CD4-positive, alpha-beta T cell treated with Interferon alpha-2 for 1 hour (primary cell): ENCODE measurements at regions not wholly inside any gene's neighbourhood (a gene's known extent, or its start where the extent isn't known, plus 50 kb on each side); places are given as distances from the start of the nearest gene placed in this dataset.

Experiments
- DNase-seq, 2 donors: peaks; one replicate each; pipeline ENCODE4 v3.0.0-alpha.2; 2020 to 2022

DNA sequence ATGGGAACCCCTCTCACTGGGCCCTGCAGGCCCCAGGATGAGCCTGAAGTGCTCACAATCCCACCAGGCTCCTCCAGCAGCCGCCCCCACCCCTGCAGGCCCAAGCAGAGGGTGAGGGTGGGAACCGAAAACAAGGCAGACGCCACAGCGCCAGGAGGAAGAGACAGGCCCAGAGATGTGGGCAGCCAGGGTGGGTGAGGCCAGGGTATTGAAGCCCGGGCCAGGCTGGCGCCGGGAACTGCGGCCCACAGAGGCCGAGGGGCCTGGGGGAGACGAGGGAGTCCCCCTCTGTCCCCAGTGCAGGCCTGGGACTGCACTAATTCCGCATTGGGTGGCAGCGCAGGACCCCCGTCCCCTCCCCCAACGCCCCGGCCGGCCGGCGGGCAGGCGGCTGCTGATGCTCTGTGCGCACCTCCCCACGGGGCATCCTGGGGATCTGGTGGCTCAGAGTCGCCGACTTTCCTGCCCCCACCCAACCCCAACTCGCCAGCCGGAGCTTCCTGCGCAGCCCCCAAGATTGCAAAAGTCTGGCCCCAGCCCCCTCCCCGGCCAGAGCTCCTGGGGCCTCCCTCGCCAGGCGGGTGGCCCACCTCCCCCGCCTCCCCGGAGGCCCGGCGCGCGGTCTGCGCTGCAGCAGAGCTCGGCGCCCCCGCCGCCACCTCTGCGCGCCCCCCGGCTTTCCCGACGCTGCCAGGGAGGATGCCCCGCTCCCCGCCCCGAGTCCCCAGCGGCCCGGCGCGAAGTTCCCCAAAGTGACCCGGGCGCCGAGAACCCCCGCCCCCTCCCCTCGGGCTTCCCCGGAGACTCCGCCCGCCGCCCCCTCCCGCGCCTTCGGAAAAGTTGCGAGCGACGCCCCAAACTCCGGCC is 107.8 kb downstream of the ENGASE start:
- DNase-seq, result no peak

DNA sequence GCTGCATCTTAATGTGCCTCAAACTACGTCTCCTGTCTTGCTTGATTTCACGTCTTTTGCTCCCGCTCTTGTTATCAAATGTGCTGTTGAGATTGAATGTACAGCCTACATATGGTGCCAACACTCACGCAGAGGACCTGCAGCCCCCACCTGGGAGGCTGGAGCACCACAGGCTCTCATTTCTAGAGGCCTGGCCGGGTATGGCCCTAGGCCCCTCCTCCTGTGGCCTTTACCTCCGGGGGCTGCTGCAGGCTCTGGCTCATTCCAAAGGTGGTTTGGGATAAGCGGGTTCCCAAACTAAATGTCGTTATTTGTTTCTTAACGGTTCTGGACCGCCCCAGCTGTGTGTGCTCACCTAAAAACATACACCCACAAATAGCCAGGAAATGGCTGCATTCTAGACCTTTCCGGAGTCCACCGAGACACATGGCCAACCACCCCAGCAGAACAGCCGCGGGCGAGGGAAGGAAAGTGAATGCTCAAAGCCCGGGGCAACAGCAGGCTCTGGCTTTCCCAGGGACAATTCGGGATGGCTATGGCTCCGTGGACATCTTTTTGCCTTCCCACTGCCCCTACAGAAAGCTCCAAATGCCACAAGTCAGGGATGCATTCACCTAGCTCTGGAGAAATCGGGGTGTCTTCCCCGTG is 105.9 kb downstream of the ENGASE start:
- no peak for DNase-seq

GRCh38 chr17:79179334-79179733 is 104.7 kb downstream of the ENGASE start:
- no peak for DNase-seq

DNA sequence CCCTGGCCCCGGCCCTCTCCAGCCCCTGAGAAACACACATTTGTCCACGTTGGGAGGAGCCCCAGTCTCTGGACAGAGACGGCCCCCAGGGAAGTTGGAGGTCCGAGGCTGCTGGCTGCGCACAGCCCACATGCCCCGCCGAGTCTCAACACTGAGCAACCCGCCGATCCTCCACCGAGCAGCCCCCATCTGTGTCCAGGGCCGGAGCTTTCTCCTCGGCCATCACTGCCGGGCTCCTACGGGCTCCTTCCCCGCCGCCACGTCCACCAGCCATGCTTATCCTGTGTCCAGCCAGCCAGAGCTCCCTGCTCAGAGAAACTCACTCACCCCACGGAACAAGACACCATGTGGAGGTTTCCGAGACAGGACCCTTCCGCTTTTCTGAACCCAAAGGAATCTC is 103.3 kb downstream of the ENGASE start:
- no peak for DNase-seq

DNA sequence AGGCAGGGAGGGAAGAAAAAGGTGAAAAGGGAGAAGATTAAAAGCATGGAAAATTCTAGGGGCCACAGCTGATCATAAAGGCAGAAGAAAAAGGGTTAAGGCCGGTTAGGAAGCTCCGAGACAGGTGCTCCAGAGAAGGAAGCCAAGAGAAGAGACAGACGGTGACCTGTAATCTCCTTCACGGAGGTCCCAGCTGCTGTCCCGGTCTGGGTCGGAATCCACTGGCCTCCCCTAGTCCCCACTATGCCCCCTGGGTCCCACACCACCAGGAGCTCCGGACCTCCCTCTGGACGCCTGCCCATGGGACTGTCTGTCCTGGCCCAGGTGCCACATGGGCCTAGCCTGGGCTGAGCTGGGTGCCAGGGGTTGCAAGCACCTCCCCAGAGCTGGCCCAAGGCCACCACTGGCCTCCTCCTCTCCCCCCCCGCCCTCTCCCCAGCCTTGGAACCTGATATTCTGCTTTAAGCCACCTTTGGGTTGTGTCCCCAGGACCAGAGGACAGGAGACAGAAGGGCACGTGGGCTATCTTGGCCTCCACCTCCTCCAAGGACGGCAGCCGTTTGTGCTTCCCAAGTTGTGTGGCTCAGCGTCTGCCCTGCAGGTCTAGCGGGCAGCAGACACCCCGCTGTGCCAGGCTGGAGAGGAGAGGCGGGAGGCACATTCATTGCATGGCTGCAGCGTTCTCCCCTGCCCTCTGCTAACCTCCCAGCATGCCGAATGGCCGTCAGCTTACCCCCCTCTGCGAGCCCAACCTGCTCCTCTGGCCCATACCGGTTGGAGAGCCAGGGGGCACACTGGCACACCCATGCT is 102.4 kb downstream of the ENGASE start:
- DNase-seq, result no peak

DNA sequence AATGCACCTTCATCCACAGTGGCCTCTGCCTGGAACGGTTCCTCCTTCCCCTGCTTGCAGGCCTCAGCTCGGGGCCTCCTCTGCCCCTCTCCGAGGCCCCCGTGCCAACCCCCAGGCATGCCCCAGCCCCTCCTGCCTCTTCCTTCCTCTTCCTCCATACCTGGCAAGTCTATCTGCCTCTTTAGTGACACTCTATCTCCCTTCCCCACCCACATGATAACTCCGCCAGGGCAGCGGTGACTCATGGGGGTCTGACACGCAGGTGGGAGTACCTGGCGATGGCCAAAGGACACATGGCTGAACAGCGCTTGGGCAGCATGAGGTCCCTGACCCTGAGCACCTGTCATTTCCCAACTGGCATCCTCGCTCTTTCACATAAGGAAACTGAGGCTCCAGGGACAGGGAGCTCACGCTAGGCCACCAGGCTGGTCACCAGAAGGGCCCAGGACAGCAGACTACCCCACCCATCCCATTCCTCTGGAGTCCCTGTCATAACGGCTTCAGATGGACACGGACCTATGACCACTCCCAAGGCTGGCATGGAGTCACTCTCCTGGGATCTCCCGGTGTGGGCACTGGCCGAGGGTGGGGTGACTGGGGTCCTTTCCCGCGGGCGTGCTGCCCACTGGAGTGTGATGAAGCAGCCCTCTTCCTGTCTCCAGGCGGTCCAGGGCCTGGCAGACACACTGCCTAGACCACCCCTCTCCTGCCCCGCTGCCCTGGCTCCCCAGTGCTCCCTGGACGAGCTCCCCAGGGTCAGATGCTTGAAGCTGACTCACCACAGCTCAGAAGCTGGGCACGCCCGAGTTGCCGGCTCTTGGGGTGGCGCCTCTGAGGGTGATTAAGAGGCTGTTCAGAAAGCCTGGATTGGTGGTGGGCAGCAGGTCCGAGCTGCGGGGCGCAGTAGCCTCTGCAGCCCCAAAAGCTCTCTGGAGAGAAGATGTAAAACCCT is 100.6 kb downstream of the ENGASE start:
- DNase-seq, result no peak

DNA sequence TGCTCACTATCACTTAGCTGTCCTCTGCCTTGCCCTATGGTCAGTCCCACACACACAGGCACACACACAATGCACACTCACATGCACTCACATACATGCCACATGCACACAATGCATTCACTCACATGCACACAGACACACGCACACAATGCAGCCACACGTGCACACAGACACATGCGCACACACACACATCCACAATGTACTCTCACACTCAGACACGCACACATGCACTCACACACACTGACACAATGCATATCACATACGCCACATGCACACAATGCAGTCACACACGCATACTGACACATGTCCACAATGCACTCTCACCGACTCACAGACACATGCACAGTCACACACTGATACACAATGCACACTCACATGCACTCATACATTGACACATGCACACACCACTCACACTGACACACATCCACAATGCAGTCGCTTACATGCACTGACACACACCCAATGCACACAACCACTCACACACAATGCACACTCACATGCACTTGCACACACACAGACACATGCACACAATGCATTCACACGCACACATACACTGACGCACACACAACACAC is 99.7 kb downstream of the ENGASE start:
- no peak for DNase-seq

GRCh38 chr17:79171188-79171587 is 96.6 kb downstream of the ENGASE start:
- no peak for DNase-seq

DNA sequence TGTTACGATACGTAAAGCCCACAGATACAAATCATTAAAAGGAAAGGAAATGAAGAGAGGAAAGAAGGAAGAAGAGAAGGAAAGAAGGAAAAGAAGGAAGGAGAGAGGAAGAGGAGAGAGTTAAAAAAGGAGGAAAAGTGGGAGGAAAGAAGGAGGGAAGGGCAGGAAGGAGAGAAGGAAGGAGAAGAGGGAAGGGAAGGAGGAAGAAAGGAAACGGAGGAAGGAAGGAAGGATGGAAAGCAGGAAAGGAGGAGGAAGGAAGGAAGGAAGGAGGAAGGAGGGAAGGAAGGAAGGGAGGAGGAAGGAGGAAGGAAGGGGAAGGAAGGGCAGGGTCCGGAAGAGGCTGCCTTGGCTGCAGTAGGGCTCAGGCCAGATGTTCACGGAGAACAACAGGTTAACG is 95.2 kb downstream of the ENGASE start:
- no peak for DNase-seq

GRCh38 chr17:79169366-79169765 is 94.7 kb downstream of the ENGASE start:
- no peak for DNase-seq

GRCh38 chr17:79168486-79169055 is 93.9 kb downstream of the ENGASE start:
- DNase-seq, result no peak

DNA sequence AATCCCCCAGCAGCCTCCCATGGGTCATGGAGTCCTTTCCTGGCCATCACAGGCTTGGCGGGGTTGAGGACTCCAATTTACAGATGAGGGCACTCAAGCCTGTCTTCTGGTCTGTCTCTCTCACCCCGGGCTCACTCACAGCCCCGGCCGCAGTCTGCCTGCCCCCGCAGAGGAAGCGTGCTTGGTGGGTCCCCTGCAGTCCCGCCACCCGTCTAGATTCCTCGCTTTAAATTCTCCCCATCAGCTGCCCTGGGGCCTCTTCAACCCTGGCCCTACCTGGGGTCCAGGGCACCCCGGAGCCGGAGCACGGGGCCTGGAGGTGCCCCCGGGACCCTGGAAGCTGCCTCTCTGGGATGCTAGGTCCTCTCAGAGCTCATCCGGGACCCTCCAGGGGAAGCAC is 92.9 kb downstream of the ENGASE start:
- DNase-seq, result no peak

GRCh38 chr17:79165756-79166473 is 91.3 kb downstream of the ENGASE start:
- no peak for DNase-seq

DNA sequence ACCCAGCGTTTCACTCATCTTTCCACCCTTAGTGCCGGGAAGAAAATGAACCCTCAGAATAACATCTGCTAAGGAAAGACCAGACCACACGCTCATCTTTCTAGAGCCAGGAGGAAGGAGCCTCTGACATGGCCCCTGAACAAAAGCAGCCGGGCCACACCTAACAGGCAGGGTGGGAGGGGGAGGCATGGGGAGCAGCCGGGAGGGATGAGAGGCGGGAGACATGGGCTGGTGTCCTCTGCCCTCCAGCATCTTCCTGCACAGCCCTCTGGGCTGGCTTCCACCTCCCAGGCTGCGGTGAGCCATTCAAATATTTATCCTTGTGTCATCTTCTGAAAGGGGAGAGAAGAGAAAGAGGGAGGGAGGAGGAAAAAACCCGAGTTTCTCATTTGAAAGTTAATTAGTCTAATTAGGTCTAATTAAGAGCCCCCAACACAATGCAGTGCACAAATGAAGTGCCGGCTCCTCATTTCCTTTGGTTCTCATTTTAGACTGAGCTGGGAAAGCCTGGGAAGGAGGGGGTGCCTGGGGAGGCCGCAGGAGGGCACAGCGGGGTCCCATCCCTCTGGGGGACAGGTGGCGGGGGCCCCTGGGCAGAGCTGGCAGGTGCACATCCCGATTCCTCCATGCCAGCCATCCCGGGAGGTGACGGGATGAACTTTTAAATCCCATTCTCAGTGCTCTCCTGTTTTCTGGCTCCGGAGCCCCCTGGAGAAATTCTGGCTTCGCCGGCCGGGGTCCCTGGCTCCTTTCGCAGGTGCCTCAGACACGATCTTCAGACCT is 90.5 kb downstream of the ENGASE start:
- DNase-seq, result no peak

DNA sequence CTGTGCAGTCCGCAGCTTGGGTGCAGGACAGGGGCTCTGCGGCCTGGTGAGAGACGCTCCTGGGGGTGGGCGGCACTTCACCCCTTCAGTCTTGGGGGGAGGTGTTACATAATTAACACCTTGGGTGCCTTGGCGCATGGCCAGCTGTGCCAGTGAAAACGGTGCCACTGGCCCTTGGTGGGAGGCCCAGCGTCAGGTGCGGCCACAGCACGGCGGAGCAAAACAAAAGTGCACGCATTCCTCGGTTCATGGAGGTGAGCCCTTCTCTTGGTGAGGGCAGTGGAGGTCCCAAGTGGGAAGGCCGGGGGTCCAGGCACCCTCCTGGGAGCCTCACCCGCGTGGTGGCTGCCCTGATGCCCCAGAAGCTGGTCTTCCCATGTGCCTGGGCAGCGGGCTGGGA is 89.8 kb downstream of the ENGASE start:
- DNase-seq, result no peak

GRCh38 chr17:79163071-79163470 is 88.4 kb downstream of the ENGASE start:
- no peak for DNase-seq

DNA sequence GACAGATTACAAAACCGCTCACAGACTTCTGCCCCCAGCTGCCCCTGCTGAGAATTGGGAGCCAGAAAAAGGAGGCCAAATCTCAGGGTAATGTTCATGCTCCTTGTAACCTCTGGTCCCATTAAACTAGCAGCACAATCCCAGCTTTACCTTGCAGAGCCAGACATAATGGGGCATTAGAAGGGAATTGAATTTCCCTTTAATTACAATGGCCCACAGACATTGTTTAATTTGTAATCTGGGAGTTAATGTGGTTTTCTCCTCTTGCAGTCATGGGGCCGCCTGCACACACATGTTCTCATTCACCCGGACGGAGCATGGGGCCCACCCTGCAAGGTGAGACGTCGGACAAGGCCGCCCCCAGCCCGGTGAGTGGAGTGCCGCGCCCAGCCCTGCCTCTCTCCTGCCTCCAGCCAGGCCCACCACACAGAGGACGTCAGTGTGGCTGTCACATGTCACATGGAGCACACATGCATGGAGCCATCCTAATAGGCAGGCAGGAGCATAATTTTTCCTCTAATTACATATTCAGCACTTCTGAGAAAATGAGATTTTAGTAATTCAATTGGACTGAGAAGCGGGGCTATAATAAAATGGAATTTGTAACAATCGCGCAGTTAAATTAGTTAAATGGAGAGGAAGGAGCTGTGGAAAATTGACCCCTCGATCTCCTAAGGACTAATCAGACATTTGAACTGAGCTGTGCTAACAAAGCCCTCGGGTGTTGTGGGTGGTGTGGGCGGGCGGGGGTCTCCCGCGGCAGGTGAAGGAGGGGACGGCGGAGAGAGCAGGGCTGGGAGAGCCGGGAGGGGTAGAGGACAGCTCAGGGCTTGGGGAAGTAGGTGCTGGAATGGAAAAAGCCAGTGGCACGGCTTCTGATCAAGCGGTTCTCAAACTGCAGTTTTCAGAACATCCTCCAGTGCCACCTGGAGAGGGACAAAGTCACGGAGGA is 87.7 kb downstream of the ENGASE start:
- DNase-seq, result no peak

- peak; percentile 9 to 20 for DNase-seq
Measured at GRCh38 chr17:79160980-79161636, 86.5 kb downstream of the ENGASE start.
